ENCODE measurements at regions not wholly inside any gene's neighbourhood (a gene's known extent, or its start where the extent isn't known, plus 50 kb on each side); places are given as distances from the start of the nearest gene placed in this dataset.
"Not testable (repeated sequence)": the region's sequence is repeated elsewhere in the genome, so short reads cannot be mapped to it uniquely, and the experiment has no call there.

GRCh38 chr18:39444957-39445356 is 1879.4 kb upstream of the CELF4 start:
- DNase-seq (ENCODE audit: low read depth in 1 of 2, low spot score in 2 of 2); H3K36me3 ChIP-seq (ENCODE audit: control insufficient read depth in 2 of 4, insufficient read depth in 4 of 4, low read length in 3 of 4); H3K79me1 ChIP-seq (ENCODE audit: low read depth, low read length); H3K4me2 ChIP-seq (ENCODE audit: insufficient read depth in 1 of 2, low read depth in 2 of 2, low read length in 2 of 2); H2BK5ac ChIP-seq (ENCODE audit: low read depth, low read length); H3K27ac ChIP-seq (ENCODE audit: low read depth, low read length); H4K5ac ChIP-seq (ENCODE audit: insufficient read length, low read depth, low read length); H3K23ac ChIP-seq (ENCODE audit: insufficient read length); CTCF ChIA-PET (ENCODE audit: partially characterized antibody); H2BK20ac ChIP-seq (ENCODE audit: low read length); H3K4me1 ChIP-seq (replicated peaks in 1 of 4; ENCODE audit: control insufficient read depth in 3 of 4, insufficient read depth in 4 of 4, low read length in 3 of 4); H2BK15ac ChIP-seq (ENCODE audit: low read length); H3K23me2 ChIP-seq (ENCODE audit: low read depth, low read length); H2BK12ac ChIP-seq (ENCODE audit: low read depth, low read length); H3K79me2 ChIP-seq (ENCODE audit: control insufficient read depth in 1 of 2, insufficient read depth in 2 of 2, low read length in 2 of 2); H3K14ac ChIP-seq (ENCODE audit: insufficient read length); H2AFZ ChIP-seq (ENCODE audit: low read length); H2AK5ac ChIP-seq (ENCODE audit: low read depth, low read length); H3K9ac ChIP-seq (replicated peaks in 1 of 4; ENCODE audit: extremely low read depth in 1 of 4, low read depth in 3 of 4, low read length in 3 of 4); H4K8ac ChIP-seq (ENCODE audit: extremely low read depth, insufficient read depth, low read length); H3K27me3 ChIP-seq (replicated peaks in 1 of 4; ENCODE audit: control insufficient read depth in 3 of 4, extremely low read depth in 1 of 4, insufficient read depth in 3 of 4, low read length in 3 of 4); H2BK120ac ChIP-seq (replicated peaks; ENCODE audit: low read depth, low read length); POLR2A ChIA-PET (ENCODE audit: partially characterized antibody); H3K4me3 ChIP-seq (ENCODE audit: extremely low read depth in 1 of 4, insufficient read depth in 2 of 4, low read depth in 3 of 4, low read length in 4 of 4); H3K56ac ChIP-seq (replicated peaks; ENCODE audit: insufficient read length, low read depth, low read length); H3K4ac ChIP-seq (replicated peaks; ENCODE audit: insufficient read length, low read depth, low read length); H4K91ac ChIP-seq (replicated peaks; ENCODE audit: insufficient read length, low read length); H3K9me3 ChIP-seq (ENCODE audit: insufficient read depth in 2 of 2, low read depth in 1 of 2, low read length in 1 of 2); FAIRE-seq; H4K20me1 ChIP-seq (replicated peaks in 1 of 2; ENCODE audit: control insufficient read depth in 1 of 2, insufficient read depth in 2 of 2, low read length in 2 of 2); H3K18ac ChIP-seq (ENCODE audit: extremely low read depth, low read length): not testable (repeated sequence)
- WGBS, 2 experiments (ENCODE audit: extremely low coverage in 1 of 2, insufficient coverage in 1 of 2, insufficient read length in 1 of 2, insufficient replicate concordance in 2 of 2, low coverage in 1 of 2, low lambda C conversion rate in 2 of 2, missing lambda C conversion rate in 1 of 2), result 95% methylated on average over 2 of the region's 2 CpGs; no CpG with 5 or more reads in 1 of the 2 experiments

All from H1 (cell line).